Lower leg skin (tissue), 4 donors: ENCODE measurements at regions not wholly inside any gene's neighbourhood (a gene's known extent, or its start where the extent isn't known, plus 50 kb on each side); places are given as distances from the start of the nearest gene placed in this dataset.

Experiments used
- DNase-seq, 2 donors: peaks; one replicate each; pipeline ENCODE4 v3.0.0-alpha.2; 2019; ENCODE audit warnings: low spot score in 2 of 2
- H3K4me3 ChIP-seq: fragments of 200-600 bp; sonication (generic); 2 replicates; pipeline ENCODE4 v1.5.1; 2017; ENCODE audit warnings: mild to moderate bottlenecking, low read depth; ENCODE audit not compliant: poor library complexity, severe bottlenecking
- POLR2A ChIP-seq, 2 donors: fragments of 450-650 bp; IDR thresholded peaks; one replicate each; pipeline ENCODE4 v1.6.1; 2016 to 2017; ENCODE audit warnings: antibody characterized with exemption in 2 of 2, mild to moderate bottlenecking in 1 of 2, moderate library complexity in 1 of 2
- WGBS, 2 donors: methylation state at CpG; one replicate each; pipeline ENCODE4 v1.1.5; 2018; 5-methylcytosine and 5-hydroxymethylcytosine counted together
- intact Hi-C: fragments of 100-400 bp; cut with DNase I; formaldehyde crosslinking; loops from one replicate; pipeline ENCODE4 v1.15.0; 2023; ENCODE audit warnings: low total_unique reads
- TF ChIP-seq, protein P1 (sequence below), 3 donors: fragments of 450-650 bp; IDR thresholded peaks; one replicate each; pipeline ENCODE4 v1.5.1; 2016; ENCODE audit warnings: antibody characterized with exemption in 3 of 3, mild to moderate bottlenecking in 3 of 3, moderate library complexity in 2 of 3

DNA sequence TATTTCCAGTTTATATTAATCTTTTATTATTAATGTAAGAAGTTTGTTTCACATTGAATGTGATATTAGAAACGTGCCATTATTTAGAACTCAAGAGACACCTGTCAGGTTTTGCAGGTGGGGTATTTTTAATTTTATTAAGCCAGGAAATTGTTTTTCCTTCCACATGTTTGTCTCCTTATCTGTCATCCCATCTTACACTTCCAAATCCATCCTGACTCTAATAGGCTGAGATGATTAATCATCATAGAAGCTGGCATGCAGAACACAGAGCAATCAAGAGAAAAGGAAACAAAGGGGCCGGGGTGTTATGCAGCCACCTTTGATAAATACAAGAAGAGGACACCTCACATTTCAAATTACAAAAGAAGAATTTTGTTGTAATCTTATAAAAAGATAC is 506.5 kb downstream of the ISL1 start:
- WGBS, 2 donors: 35 to 36% methylated on average over 2 of the region's 2 CpGs
- DNase-seq: no peak
- intact Hi-C loops: no loop called here
- TF ChIP-seq, protein P1, sequence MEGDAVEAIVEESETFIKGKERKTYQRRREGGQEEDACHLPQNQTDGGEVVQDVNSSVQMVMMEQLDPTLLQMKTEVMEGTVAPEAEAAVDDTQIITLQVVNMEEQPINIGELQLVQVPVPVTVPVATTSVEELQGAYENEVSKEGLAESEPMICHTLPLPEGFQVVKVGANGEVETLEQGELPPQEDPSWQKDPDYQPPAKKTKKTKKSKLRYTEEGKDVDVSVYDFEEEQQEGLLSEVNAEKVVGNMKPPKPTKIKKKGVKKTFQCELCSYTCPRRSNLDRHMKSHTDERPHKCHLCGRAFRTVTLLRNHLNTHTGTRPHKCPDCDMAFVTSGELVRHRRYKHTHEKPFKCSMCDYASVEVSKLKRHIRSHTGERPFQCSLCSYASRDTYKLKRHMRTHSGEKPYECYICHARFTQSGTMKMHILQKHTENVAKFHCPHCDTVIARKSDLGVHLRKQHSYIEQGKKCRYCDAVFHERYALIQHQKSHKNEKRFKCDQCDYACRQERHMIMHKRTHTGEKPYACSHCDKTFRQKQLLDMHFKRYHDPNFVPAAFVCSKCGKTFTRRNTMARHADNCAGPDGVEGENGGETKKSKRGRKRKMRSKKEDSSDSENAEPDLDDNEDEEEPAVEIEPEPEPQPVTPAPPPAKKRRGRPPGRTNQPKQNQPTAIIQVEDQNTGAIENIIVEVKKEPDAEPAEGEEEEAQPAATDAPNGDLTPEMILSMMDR (IDR thresholded peaks at IDR 0.05): no peak
- no peak for TF ChIP-seq POLR2A (IDR thresholded peaks at IDR 0.05)
- no peak overlapping the region for H3K4me3 ChIP-seq

DNA sequence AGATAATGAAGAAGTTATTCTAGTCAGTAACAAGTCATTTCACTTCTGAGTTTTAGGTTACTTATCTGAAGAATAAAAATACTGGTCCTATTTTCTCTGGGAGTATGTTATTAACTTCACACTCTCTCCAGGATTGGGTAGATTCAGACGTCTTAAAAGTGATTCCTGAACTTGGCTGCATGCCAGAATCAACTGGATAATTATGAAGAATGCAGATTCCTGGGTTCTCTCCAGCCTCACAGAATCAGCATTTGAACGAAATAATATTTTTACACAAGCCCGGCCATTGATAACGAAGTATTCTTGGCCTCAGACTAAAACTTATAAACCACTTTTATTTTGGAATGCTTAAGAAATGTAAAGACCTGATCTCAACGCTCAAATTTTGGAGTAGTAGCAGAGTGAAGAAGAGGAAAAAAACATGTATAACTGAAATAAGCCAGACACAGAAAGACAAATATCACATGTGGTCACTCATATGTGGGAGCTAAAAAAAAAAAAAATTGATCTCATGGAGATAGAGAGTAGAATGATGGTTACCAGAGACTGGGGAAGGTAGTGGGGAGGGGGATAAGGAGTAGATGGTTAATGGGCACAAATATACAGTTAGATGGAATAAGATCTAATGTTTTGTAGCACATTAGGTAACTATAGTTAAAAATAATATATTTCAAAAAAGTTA is 507.3 kb downstream of the ISL1 start:
- 73 to 77% methylated on average over 5 of the region's 5 CpGs for WGBS, 2 donors
- TF ChIP-seq, protein P1 (IDR thresholded peaks at IDR 0.05): no peak
- no peak for TF ChIP-seq POLR2A (IDR thresholded peaks at IDR 0.05)
- DNase-seq: no peak

DNA sequence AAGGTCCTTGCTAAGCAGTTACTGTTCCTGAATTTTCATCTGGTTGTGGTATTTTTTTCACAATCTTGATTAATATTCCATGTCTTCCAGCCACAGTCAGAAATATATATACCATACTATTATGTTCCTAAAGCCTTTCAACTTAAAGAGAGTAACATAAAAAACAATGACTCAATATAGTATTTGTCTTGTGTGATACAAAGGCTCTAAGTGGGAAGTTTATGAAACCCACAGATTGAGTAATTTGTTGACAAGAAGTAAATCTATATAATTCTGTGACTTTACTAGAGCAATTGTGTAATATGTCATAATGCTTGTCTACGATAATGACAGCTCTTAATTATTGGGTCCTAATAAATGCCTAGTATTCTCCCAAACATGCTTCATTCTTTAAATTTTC is 509.4 kb downstream of the ISL1 start:
- DNase-seq: no peak
- H3K4me3 ChIP-seq: no peak overlapping the region
- intact Hi-C loops: no loop called here
- TF ChIP-seq, protein P1 (IDR thresholded peaks at IDR 0.05): no peak
- TF ChIP-seq POLR2A (IDR thresholded peaks at IDR 0.05): no peak
- 76 to 80% methylated on average over 1 of the region's 1 CpG for WGBS, 2 donors

More for the DNA sequence above, 507.3 kb downstream of the ISL1 start:
- intact Hi-C loops: no loop called here
- H3K4me3 ChIP-seq: no peak overlapping the region

DNA sequence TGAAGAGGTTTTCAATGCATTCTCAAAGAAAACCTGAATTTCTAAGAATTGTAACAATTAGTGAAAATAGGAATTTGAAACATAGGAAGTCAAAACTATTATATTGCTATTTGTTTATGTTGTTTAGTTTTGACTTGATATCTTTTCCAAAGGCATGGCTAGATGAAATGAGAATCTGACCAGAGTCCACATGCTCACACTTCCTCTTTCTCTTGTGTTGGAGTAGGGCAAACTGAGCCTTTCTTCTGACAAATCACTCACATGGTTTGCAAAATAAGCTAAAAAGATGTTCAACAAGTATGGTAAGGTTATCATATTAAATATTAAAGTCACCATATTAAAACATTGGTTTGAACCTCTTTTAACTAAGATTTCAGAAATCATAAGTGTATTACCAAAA is 512.6 kb downstream of the ISL1 start:
- intact Hi-C loops: no loop called here
- H3K4me3 ChIP-seq: no peak overlapping the region
- DNase-seq: no peak
- TF ChIP-seq, protein P1 (IDR thresholded peaks at IDR 0.05): no peak
- TF ChIP-seq POLR2A (IDR thresholded peaks at IDR 0.05): no peak

DNA sequence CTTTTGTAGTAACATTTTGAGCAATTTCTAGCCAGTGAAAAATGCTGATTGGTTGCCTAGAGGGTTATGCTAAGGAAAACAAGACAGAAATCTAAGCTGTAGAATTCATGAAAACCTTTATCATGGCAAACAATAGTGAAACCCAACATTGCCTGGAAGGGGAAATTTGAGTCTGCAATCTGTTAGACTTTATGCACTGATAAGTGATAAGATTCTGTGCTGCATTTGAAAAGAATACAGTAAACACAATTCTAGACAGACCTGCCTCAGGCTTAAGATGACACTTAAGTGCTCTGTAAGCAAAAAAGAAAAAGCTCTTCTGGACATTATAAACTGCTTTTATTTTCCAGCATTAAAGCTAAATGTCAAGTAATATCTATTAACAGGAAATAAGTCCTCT is 519.3 kb downstream of the ISL1 start:
- no peak for DNase-seq
- no peak overlapping the region for H3K4me3 ChIP-seq
- no peak for TF ChIP-seq POLR2A (IDR thresholded peaks at IDR 0.05)
- TF ChIP-seq, protein P1 (IDR thresholded peaks at IDR 0.05): no peak
- intact Hi-C loops: no loop called here

DNA sequence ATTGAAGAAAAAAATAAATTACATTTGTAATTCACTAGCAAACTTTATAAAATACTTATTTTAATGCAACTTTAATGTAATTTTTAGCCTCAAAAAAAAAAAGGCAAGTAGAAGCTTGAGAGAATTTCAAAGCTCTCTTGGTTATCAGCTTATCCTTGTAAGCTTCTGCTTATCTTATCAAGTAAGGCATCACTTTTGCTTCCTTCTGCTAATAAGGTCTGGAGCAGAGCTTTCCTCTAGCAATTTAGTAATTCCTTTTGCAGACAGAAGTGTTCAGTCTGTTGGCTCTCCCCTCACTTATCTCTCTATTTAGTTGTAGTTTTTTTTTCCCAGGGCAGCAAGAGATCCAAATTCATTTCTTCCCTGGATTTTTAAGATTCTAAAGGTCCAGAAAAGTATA is 525.0 kb downstream of the ISL1 start:
- TF ChIP-seq, protein P1 (IDR thresholded peaks at IDR 0.05): no peak
- no peak for TF ChIP-seq POLR2A (IDR thresholded peaks at IDR 0.05)
- H3K4me3 ChIP-seq: no peak overlapping the region
- DNase-seq: no peak
- intact Hi-C loops: no loop called here
